Right cardiac atrium (tissue), 5 donors: ENCODE measurements at regions not wholly inside any gene's neighbourhood (a gene's known extent, or its start where the extent isn't known, plus 50 kb on each side); places are given as distances from the start of the nearest gene placed in this dataset.
"Not testable (repeated sequence)": the region's sequence is repeated elsewhere in the genome, so short reads cannot be mapped to it uniquely, and the experiment has no call there.

ENCODE experiments used
- ATAC-seq, 2 donors: fragments of 200-7000 bp; cut with Tn5 transposase; one replicate each; pipeline versions ENCODE4 v1.8.0 to v1.9.1; 2020; ENCODE audit warnings: moderate library complexity in 2 of 2, mild to moderate bottlenecking in 1 of 2
- DNase-seq, 3 donors: peaks; one replicate each; pipeline ENCODE4 v3.0.0-alpha.2; 2020
- H3K27ac ChIP-seq: one replicate; pipeline ENCODE4 v1.5.1; 2013; ENCODE audit warnings: mild to moderate bottlenecking, low read length, control low read depth, moderate library complexity
- H3K27me3 ChIP-seq: one replicate; pipeline ENCODE4 v1.6.1; 2013; ENCODE audit not compliant: control insufficient read depth, insufficient read depth
- H3K4me1 ChIP-seq: one replicate; pipeline ENCODE4 v1.6.1; 2013; ENCODE audit warnings: low read length; ENCODE audit not compliant: control insufficient read depth, insufficient read depth
- H3K4me3 ChIP-seq: one replicate; pipeline ENCODE4 v1.5.1; 2013; ENCODE audit warnings: low read length, control low read depth
- H3K9me3 ChIP-seq: one replicate; pipeline ENCODE4 v1.6.1; 2013; ENCODE audit warnings: low read length; ENCODE audit not compliant: control insufficient read depth
- WGBS: extraction: QIAGEN DNeasy Blood & Tissue Kit; methylation state at CpG from one replicate; pipeline ENCODE4 v1.1.7; 2013; 5-methylcytosine and 5-hydroxymethylcytosine counted together
- intact Hi-C, 4 donors: fragments of 100-400 bp; cut with DNase I; formaldehyde crosslinking; loops; one replicate each; pipeline versions ENCODE4 v1.11.0 to v1.14.0; 2022 to 2023
- donor health status: healthy with polysubstance abuse.
- donor health status: DM: no; HTN: yes; CAD: no.
- donor health status: DM: no; HTN: no; CAD: no.
- donor health status: DM: no; HTN: yes; CAD: no; lungs with severe emphysema.
- donor health status: DM: yes; HTN: yes; CAD: no.

GRCh38 chr13:90321281-90321931, 1026.1 kb upstream of the MIR17HG start:
- intact Hi-C loops = no loop called here
- 70% methylated on average over 9 of the region's 9 CpGs for WGBS
- no peak overlapping the region for H3K4me3 ChIP-seq

GRCh38 chr13:90329641-90330040, 1017.8 kb upstream of the MIR17HG start:
- 10% methylated on average over 1 of the region's 1 CpG for WGBS
- no peaks in the 10 kb centered on the region for H3K27me3 ChIP-seq
- no peaks in the 10 kb centered on the region for H3K9me3 ChIP-seq
- ATAC-seq (no peak), DNase-seq (no peak)
- H3K4me1 ChIP-seq = no peaks in the 10 kb centered on the region
- intact Hi-C loops = no loop called here
- no peak overlapping the region for H3K27ac ChIP-seq
- no peak overlapping the region for H3K4me3 ChIP-seq

More at GRCh38 chr13:90321281-90321931, 1026.1 kb upstream of the MIR17HG start:
- ATAC-seq (no peak), DNase-seq (no peak)
- Histone ChIP-seq H3K4me1 (no peaks in the 10 kb centered on the region), H3K27ac (no peak overlapping the region), H3K9me3 (no peaks in the 10 kb centered on the region), H3K27me3 (no peaks in the 10 kb centered on the region)

- intact Hi-C loops = no loop called here
- Histone ChIP-seq H3K27me3 (no peaks in the 10 kb centered on the region), H3K4me3 (no peak overlapping the region), H3K4me1 (no peaks in the 10 kb centered on the region), H3K27ac (no peak overlapping the region), H3K9me3 (no peaks in the 10 kb centered on the region)
- 78% methylated on average over 1 of the region's 1 CpG for WGBS
- DNase-seq (no peak), ATAC-seq (no peak)
These were observed 1015.5 kb upstream of the MIR17HG start for GRCh38 chr13:90331974-90332373.

GRCh38 chr13:90336507-90336906, 1011.0 kb upstream of the MIR17HG start:
- Histone ChIP-seq H3K27ac (no peak overlapping the region), H3K9me3 (no peaks in the 10 kb centered on the region), H3K4me3 (no peak overlapping the region), H3K4me1 (no peaks in the 10 kb centered on the region), H3K27me3 (no peaks in the 10 kb centered on the region)
- ATAC-seq (no peak), DNase-seq (no peak)
- intact Hi-C loops = no loop called here
- 61% methylated on average over 4 of the region's 4 CpGs for WGBS

GRCh38 chr13:90341348-90341747, 1006.1 kb upstream of the MIR17HG start:
- ATAC-seq, H3K9me3 ChIP-seq, intact Hi-C loops, DNase-seq, H3K27me3 ChIP-seq, H3K4me1 ChIP-seq, H3K4me3 ChIP-seq, H3K27ac ChIP-seq: not testable (repeated sequence)
- WGBS = 66% methylated on average over 1 of the region's 1 CpG

- 96% methylated on average over 42 of the region's 42 CpGs for WGBS
- ATAC-seq, H3K27ac ChIP-seq, H3K27me3 ChIP-seq, intact Hi-C loops, H3K9me3 ChIP-seq, H3K4me1 ChIP-seq, H3K4me3 ChIP-seq: not testable (repeated sequence)
- DNase-seq = peak in 2 of 3 donors; percentile 23 to 46
These were observed 998.9 kb upstream of the MIR17HG start for GRCh38 chr13:90348477-90349136.

- Histone ChIP-seq H3K4me1 (no peaks in the 10 kb centered on the region), H3K27ac (no peak overlapping the region), H3K27me3 (no peaks in the 10 kb centered on the region), H3K4me3 (no peak overlapping the region), H3K9me3 (no peaks in the 10 kb centered on the region)
- ATAC-seq (no peak), DNase-seq (no peak)
- 80% methylated on average over 1 of the region's 1 CpG for WGBS
- intact Hi-C loops = no loop called here
These were observed 994.7 kb upstream of the MIR17HG start for GRCh38 chr13:90352763-90353162.

GRCh38 chr13:90355162-90355751, 992.2 kb upstream of the MIR17HG start:
- no peak for ATAC-seq
- intact Hi-C loops = no loop called here
- 73% methylated on average over 1 of the region's 1 CpG for WGBS
- Histone ChIP-seq H3K9me3 (no peaks in the 10 kb centered on the region), H3K4me1 (no peaks in the 10 kb centered on the region), H3K4me3 (no peak overlapping the region), H3K27ac (no peak overlapping the region), H3K27me3 (no peaks in the 10 kb centered on the region)
- DNase-seq = no peak

- WGBS = 73% methylated on average over 1 of the region's 1 CpG
- Histone ChIP-seq H3K4me1 (no peaks in the 10 kb centered on the region), H3K27ac (no peak overlapping the region), H3K9me3 (no peaks in the 10 kb centered on the region), H3K27me3 (no peaks in the 10 kb centered on the region), H3K4me3 (no peak overlapping the region)
- ATAC-seq = no peak
- no peak for DNase-seq
- intact Hi-C loops = no loop called here
These were observed 986.7 kb upstream of the MIR17HG start for GRCh38 chr13:90360785-90361184.

GRCh38 chr13:90362707-90363106, 984.8 kb upstream of the MIR17HG start:
- Histone ChIP-seq H3K4me3 (no peak overlapping the region), H3K4me1 (no peaks in the 10 kb centered on the region), H3K9me3 (no peaks in the 10 kb centered on the region), H3K27me3 (no peaks in the 10 kb centered on the region), H3K27ac (no peak overlapping the region)
- 61% methylated on average over 1 of the region's 1 CpG for WGBS
- no peak for ATAC-seq
- intact Hi-C loops = no loop called here
- DNase-seq = no peak

GRCh38 chr13:90365130-90365529, 982.4 kb upstream of the MIR17HG start:
- Histone ChIP-seq H3K4me1 (no peaks in the 10 kb centered on the region), H3K4me3 (no peak overlapping the region), H3K9me3 (no peaks in the 10 kb centered on the region), H3K27me3 (no peaks in the 10 kb centered on the region), H3K27ac (no peak overlapping the region)
- DNase-seq (no peak), ATAC-seq (no peak)
- intact Hi-C loops = no loop called here
- 84% methylated on average over 1 of the region's 1 CpG for WGBS
